WTC11 (cell line): ENCODE measurements at regions not wholly inside any gene's neighbourhood (a gene's known extent, or its start where the extent isn't known, plus 50 kb on each side); places are given as distances from the start of the nearest gene placed in this dataset.

Experiments
- CBFB ChIP-seq: sonication (generic); formaldehyde crosslinking; IDR thresholded peaks from 2 replicates; pipeline ENCODE4 v1.8.1; 2022; ENCODE audit warnings: mild to moderate bottlenecking, low read depth, missing genetic modification reagents
- ELF4 ChIP-seq: sonication (generic); formaldehyde crosslinking; IDR thresholded peaks from 2 replicates; pipeline ENCODE4 v1.8.1; 2022; ENCODE audit warnings: low read depth, mild to moderate bottlenecking, moderate library complexity, missing genetic modification reagents
- MYBL2 ChIP-seq: sonication (generic); formaldehyde crosslinking; IDR thresholded peaks from 2 replicates; pipeline ENCODE4 v1.8.1; 2023; ENCODE audit warnings: mild to moderate bottlenecking, moderate library complexity, missing genetic modification reagents
- RELA ChIP-seq: sonication (generic); formaldehyde crosslinking; IDR thresholded peaks from 2 replicates; pipeline ENCODE4 v1.8.1; 2022; ENCODE audit warnings: missing genetic modification reagents, mild to moderate bottlenecking, borderline replicate concordance
- SMAD4 ChIP-seq: sonication (generic); formaldehyde crosslinking; IDR thresholded peaks from 2 replicates; pipeline ENCODE4 v1.8.0; 2022; ENCODE audit warnings: mild to moderate bottlenecking, missing genetic modification reagents
- SOX15 ChIP-seq: fragments of 250-450 bp; sonication (Bioruptor Pico); IDR thresholded peaks from 2 replicates; pipeline ENCODE4 v1.9.0; 2021; ENCODE audit warnings: mild to moderate bottlenecking
- ZNF138 ChIP-seq: sonication (generic); formaldehyde crosslinking; conservative IDR thresholded peaks from 2 replicates; pipeline ENCODE4 v1.8.1; 2022; ENCODE audit warnings: mild to moderate bottlenecking, moderate library complexity, missing genetic modification reagents
- ZNF671 ChIP-seq: fragments of 250-450 bp; sonication (Bioruptor Pico); IDR thresholded peaks from 2 replicates; pipeline ENCODE4 v1.8.0; 2021; ENCODE audit warnings: mild to moderate bottlenecking
- TF ChIP-seq, protein P1 (sequence below): sonication (generic); formaldehyde crosslinking; IDR thresholded peaks from 2 replicates; pipeline ENCODE4 v1.8.0; 2022; ENCODE audit warnings: mild to moderate bottlenecking, missing genetic modification reagents
- TF ChIP-seq, protein P2 (sequence below): sonication (generic); formaldehyde crosslinking; IDR thresholded peaks from 2 replicates; pipeline ENCODE4 v1.8.1; 2022; ENCODE audit warnings: missing genetic modification reagents, borderline replicate concordance
- TF ChIP-seq, protein P3 (sequence below): sonication (generic); formaldehyde crosslinking; IDR thresholded peaks from 2 replicates; pipeline ENCODE4 v1.8.1; 2023; ENCODE audit warnings: mild to moderate bottlenecking, missing genetic modification reagents, moderate library complexity
- TF ChIP-seq, protein P4 (sequence below): fragments of 250-450 bp; sonication (Bioruptor Pico); IDR thresholded peaks from 2 replicates; pipeline ENCODE4 v1.9.0; 2021; ENCODE audit warnings: moderate library complexity, mild to moderate bottlenecking, inconsistent platforms, borderline replicate concordance
- TF ChIP-seq, protein P5 (sequence below): sonication (generic); formaldehyde crosslinking; IDR thresholded peaks from 2 replicates; pipeline ENCODE4 v1.8.1; 2023; ENCODE audit warnings: mild to moderate bottlenecking, missing genetic modification reagents, borderline replicate concordance
- TF ChIP-seq, protein P6 (sequence below): sonication (generic); formaldehyde crosslinking; IDR thresholded peaks from 2 replicates; pipeline ENCODE4 v1.8.1; 2023; ENCODE audit warnings: mild to moderate bottlenecking, missing genetic modification reagents, moderate library complexity
- TF ChIP-seq, protein P7 (sequence below): fragments of 250-450 bp; sonication (Bioruptor Pico); IDR thresholded peaks from 2 replicates; pipeline ENCODE4 v2.1.2; 2022; ENCODE audit warnings: mild to moderate bottlenecking, moderate library complexity

DNA sequence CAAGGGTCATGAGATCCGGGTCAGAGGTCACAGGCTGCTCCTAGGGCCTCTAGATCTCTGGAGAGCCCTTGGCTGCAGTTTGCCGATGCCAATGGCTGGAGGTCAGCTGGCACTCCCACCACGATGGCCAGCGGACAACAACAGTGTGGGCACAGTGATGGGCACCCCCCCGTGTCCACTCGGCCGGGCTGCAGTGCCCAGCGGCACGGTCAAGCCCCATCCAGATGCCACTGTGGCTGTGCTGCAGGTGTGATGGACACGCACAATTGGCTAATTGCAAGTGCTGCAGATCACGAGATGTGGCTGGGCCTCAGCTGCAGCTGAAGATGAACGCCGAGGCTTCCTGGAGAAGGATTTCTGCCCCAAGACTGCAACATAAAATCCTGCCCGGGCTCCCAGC, 80.7 kb downstream of the PDGFA start (continued):
- TF ChIP-seq, protein P1, sequence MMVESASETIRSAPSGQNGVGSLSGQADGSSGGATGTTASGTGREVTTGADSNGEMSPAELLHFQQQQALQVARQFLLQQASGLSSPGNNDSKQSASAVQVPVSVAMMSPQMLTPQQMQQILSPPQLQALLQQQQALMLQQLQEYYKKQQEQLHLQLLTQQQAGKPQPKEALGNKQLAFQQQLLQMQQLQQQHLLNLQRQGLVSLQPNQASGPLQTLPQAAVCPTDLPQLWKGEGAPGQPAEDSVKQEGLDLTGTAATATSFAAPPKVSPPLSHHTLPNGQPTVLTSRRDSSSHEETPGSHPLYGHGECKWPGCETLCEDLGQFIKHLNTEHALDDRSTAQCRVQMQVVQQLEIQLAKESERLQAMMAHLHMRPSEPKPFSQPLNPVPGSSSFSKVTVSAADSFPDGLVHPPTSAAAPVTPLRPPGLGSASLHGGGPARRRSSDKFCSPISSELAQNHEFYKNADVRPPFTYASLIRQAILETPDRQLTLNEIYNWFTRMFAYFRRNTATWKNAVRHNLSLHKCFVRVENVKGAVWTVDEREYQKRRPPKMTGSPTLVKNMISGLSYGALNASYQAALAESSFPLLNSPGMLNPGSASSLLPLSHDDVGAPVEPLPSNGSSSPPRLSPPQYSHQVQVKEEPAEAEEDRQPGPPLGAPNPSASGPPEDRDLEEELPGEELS (CRISPR knock-in tag), result no peak
- TF ChIP-seq, protein P2, sequence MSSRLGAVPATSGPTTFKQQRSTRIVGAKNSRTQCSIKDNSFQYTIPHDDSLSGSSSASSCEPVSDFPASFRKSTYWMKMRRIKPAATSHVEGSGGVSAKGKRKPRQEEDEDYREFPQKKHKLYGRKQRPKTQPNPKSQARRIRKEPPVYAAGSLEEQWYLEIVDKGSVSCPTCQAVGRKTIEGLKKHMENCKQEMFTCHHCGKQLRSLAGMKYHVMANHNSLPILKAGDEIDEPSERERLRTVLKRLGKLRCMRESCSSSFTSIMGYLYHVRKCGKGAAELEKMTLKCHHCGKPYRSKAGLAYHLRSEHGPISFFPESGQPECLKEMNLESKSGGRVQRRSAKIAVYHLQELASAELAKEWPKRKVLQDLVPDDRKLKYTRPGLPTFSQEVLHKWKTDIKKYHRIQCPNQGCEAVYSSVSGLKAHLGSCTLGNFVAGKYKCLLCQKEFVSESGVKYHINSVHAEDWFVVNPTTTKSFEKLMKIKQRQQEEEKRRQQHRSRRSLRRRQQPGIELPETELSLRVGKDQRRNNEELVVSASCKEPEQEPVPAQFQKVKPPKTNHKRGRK (CRISPR knock-in tag), result no peak
- TF ChIP-seq ZNF138 (CRISPR knock-in tag), result no peak
- TF ChIP-seq, protein P3, sequence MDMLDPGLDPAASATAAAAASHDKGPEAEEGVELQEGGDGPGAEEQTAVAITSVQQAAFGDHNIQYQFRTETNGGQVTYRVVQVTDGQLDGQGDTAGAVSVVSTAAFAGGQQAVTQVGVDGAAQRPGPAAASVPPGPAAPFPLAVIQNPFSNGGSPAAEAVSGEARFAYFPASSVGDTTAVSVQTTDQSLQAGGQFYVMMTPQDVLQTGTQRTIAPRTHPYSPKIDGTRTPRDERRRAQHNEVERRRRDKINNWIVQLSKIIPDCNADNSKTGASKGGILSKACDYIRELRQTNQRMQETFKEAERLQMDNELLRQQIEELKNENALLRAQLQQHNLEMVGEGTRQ, result no peak
- no peak for TF ChIP-seq CBFB
- no peak for TF ChIP-seq SOX15 (CRISPR knock-in tag)
- TF ChIP-seq, protein P4, sequence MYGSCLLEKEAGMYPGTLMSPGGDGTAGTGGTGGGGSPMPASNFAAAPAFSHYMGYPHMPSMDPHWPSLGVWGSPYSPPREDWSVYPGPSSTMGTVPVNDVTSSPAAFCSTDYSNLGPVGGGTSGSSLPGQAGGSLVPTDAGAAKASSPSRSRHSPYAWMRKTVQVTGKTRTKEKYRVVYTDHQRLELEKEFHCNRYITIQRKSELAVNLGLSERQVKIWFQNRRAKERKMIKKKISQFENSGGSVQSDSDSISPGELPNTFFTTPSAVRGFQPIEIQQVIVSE (CRISPR knock-in tag), result no peak
- no peak for TF ChIP-seq ZNF671 (CRISPR knock-in tag)
- TF ChIP-seq MYBL2, result no peak
- TF ChIP-seq, protein P5, sequence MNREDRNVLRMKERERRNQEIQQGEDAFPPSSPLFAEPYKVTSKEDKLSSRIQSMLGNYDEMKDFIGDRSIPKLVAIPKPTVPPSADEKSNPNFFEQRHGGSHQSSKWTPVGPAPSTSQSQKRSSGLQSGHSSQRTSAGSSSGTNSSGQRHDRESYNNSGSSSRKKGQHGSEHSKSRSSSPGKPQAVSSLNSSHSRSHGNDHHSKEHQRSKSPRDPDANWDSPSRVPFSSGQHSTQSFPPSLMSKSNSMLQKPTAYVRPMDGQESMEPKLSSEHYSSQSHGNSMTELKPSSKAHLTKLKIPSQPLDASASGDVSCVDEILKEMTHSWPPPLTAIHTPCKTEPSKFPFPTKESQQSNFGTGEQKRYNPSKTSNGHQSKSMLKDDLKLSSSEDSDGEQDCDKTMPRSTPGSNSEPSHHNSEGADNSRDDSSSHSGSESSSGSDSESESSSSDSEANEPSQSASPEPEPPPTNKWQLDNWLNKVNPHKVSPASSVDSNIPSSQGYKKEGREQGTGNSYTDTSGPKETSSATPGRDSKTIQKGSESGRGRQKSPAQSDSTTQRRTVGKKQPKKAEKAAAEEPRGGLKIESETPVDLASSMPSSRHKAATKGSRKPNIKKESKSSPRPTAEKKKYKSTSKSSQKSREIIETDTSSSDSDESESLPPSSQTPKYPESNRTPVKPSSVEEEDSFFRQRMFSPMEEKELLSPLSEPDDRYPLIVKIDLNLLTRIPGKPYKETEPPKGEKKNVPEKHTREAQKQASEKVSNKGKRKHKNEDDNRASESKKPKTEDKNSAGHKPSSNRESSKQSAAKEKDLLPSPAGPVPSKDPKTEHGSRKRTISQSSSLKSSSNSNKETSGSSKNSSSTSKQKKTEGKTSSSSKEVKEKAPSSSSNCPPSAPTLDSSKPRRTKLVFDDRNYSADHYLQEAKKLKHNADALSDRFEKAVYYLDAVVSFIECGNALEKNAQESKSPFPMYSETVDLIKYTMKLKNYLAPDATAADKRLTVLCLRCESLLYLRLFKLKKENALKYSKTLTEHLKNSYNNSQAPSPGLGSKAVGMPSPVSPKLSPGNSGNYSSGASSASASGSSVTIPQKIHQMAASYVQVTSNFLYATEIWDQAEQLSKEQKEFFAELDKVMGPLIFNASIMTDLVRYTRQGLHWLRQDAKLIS (CRISPR knock-in tag), result no peak
- TF ChIP-seq, protein P6, sequence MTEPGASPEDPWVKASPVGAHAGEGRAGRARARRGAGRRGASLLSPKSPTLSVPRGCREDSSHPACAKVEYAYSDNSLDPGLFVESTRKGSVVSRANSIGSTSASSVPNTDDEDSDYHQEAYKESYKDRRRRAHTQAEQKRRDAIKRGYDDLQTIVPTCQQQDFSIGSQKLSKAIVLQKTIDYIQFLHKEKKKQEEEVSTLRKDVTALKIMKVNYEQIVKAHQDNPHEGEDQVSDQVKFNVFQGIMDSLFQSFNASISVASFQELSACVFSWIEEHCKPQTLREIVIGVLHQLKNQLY, result no peak
- TF ChIP-seq, protein P7, sequence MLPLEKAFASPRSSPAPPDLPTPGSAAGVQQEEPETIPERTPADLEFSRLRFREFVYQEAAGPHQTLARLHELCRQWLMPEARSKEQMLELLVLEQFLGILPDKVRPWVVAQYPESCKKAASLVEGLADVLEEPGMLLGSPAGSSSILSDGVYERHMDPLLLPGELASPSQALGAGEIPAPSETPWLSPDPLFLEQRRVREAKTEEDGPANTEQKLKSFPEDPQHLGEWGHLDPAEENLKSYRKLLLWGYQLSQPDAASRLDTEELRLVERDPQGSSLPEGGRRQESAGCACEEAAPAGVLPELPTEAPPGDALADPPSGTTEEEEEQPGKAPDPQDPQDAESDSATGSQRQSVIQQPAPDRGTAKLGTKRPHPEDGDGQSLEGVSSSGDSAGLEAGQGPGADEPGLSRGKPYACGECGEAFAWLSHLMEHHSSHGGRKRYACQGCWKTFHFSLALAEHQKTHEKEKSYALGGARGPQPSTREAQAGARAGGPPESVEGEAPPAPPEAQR (CRISPR knock-in tag), result no peak
- no peak for TF ChIP-seq RELA (CRISPR knock-in tag)
- no peak for TF ChIP-seq SMAD4 (CRISPR knock-in tag)
- TF ChIP-seq ELF4 (CRISPR knock-in tag), result no peak
